ENCODE measurements at regions not wholly inside any gene's neighbourhood (a gene's known extent, or its start where the extent isn't known, plus 50 kb on each side); places are given as distances from the start of the nearest gene placed in this dataset.
"Not testable (repeated sequence)": the region's sequence is repeated elsewhere in the genome, so short reads cannot be mapped to it uniquely, and the experiment has no call there.

DNA sequence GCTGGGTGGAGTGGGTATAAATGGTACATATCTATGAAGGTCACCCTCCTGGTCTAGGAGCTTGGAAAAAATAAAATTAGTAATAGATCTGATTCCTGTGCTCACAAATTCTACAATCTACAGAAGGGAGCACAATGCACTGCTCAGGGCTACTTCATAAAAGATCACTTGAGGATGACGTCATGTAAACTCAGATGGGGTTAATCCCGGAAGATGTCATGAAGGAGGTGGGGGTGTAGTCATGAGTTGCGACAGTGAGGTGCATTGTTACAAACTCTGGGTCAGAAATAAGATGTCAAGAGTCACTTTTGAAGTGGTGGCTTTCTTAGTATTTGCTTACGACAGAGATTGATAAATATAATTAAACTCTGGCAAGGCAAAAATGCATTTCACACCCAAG is 68.2 kb downstream of the LHX9 start:
- DNase-seq (ENCODE audit: low read depth in 2 of 3, low spot score in 2 of 3) = no peak

GRCh38 chr1:197986817-197987216 is 69.6 kb downstream of the LHX9 start:
- no peak for DNase-seq (ENCODE audit: low read depth in 2 of 3, low spot score in 2 of 3)

DNA sequence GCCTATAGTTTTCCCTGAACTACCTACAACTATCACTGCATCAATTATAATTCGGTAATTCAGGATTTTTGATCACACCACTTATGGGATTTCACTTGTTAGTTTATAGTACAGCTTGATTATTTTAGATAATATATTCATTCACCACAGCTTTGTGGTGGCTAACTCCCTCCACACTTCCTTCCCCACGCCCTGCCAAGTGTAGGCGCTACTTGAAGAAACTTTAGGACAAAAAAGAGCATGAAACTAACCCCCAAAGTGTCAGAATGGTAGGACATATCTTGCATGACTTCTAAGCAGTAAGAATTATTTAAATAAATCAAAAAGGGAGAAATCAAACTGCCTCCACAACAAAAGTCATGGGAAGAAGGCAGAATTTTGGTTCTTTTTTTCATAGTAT is 70.1 kb downstream of the LHX9 start:
- peak in 1 of 3 donors; percentile 47 for DNase-seq (ENCODE audit: low read depth in 2 of 3, low spot score in 2 of 3)

DNA sequence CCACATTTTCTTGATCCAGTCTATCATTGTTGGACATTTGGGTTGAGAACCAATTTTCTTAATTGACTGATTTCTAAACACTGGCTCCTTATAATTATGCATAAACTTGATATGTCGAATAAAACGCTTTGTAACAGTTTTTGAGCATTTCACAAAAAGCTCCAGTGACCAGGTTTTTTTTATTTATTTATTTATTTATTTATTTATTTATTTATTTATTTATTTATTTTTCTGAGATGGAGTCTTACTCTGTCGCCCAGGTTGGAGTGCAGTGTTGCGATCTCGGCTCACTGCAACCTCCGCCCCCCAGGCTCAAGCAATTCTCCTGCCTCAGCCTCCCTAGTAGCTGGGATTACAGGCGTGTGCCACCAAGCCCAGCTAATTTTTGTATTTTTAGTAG is 71.4 kb downstream of the LHX9 start:
- DNase-seq (ENCODE audit: low read depth in 2 of 3, low spot score in 2 of 3) = not testable (repeated sequence)

GRCh38 chr1:197989058-197989457 is 71.9 kb downstream of the LHX9 start:
- no peak for DNase-seq (ENCODE audit: low read depth in 2 of 3, low spot score in 2 of 3)

GRCh38 chr1:197991594-197991993 is 74.4 kb downstream of the LHX9 start:
- no peak for DNase-seq (ENCODE audit: low read depth in 2 of 3, low spot score in 2 of 3)

DNA sequence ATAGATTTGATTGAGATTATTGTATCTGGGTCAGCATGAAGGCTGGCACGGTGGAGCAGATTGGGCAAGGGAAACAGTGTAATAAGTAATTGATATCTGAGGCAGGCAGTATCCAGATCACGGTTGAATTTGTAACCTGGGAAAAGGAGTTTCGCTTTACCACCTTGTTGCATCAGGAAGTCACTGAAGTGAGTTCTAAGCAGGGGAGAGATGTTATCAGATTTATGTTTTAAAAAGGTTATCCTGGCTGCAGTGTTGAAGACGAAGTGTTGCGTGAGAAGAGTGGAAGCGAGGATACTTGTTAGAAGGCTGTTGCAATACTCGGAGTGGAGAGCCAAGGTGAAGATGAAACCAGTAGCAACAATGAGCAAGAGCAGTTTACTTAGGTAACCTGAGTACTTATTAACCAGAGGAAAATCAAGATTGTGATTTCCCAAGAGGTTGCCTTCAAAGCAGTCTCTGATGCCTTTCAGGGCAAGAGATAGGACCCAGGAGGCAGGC is 77.8 kb downstream of the LHX9 start:
- DNase-seq (ENCODE audit: low read depth in 2 of 3, low spot score in 2 of 3) = no peak

DNA sequence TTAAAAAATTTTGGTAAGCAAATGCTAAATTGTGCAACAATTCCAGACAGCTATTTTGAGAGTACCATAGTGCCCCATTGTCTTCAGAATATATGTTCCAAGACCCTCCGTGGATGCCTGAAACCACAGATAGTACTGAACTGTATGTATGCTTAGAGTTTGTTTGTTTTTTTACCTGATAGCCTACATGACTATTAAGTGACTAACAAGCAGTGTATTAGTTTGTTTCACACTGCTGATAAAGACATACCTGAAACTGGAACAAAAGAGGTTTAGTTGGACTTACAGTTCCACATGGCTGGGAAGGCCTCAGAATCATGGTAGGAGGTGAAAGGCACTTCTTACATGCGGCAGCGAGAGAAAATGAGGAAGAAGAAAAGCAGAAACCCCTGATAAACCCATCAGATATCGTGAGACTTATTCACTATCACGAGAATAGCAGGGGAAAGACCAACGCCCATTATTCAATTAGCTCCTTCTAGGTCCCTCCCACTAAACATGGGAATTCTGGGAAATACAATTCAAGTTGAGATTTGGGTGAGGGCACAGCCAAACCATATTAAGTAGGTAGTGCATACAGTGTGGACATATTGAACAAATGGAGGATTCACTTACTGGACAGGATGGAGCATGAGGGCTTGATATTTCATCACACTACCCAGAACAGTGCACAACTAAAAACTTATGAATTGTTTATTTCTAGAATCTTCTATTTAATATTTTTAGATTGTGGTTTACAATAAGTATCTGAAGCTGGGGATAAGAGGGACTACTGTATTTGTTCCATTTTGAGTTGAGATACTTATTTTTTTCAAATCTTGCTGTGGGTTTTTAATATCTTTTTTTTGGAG is 78.5 kb downstream of the LHX9 start:
- no peak for DNase-seq (ENCODE audit: low read depth in 2 of 3, low spot score in 2 of 3)

DNA sequence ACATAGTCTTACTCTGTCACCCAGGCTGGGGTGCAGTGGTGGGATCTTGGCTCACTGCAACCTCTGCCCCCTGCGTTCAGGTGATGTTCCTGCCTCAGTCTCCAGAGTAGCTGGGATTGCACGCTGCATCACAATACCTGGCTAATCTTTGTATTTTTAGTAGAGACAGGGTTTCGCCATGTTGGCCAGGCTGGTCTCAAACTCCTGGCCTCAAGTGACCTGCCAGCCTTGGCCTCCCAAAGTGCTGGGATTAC is 79.0 kb downstream of the LHX9 start:
- DNase-seq (ENCODE audit: low read depth in 2 of 3, low spot score in 2 of 3) = not testable (repeated sequence)

GRCh38 chr1:197998110-197998509 is 80.9 kb downstream of the LHX9 start:
- DNase-seq (ENCODE audit: low read depth in 2 of 3, low spot score in 2 of 3) = no peak

- peak in 1 of 3 donors; percentile 44 for DNase-seq (ENCODE audit: low read depth in 2 of 3, low spot score in 2 of 3)
Observed at GRCh38 chr1:198001776-198002408, 84.7 kb downstream of the LHX9 start.

DNA sequence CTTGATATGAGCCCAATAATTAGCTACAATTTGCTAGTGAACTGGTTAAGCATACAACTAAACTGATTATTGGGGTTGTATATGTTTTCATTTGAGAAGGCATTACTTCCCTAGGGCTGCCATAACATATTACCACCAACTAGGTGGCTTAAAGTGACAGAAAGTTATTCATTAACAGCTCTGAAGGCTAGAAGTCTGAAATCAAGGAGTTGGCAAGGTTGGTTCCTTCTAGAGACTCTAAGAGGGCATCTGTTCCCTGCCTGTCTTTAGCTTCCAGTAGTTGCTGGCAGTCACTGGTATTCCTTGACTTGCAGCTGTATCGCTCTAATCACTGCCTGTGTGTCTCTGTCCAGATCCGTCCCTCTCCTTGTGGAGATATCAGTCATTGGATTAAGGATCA is 86.3 kb downstream of the LHX9 start:
- DNase-seq (ENCODE audit: low read depth in 2 of 3, low spot score in 2 of 3) = no peak

GRCh38 chr1:198007011-198007410 is 89.8 kb downstream of the LHX9 start:
- DNase-seq (ENCODE audit: low read depth in 2 of 3, low spot score in 2 of 3) = no peak

- DNase-seq (ENCODE audit: low read depth in 2 of 3, low spot score in 2 of 3) = no peak
Observed at GRCh38 chr1:198007687-198008607, 90.8 kb downstream of the LHX9 start.

- no peak for DNase-seq (ENCODE audit: low read depth in 2 of 3, low spot score in 2 of 3)
Observed at GRCh38 chr1:198014355-198014754, 97.2 kb downstream of the LHX9 start.

GRCh38 chr1:198015309-198015708 is 98.1 kb downstream of the LHX9 start:
- no peak for DNase-seq (ENCODE audit: low read depth in 2 of 3, low spot score in 2 of 3)

DNA sequence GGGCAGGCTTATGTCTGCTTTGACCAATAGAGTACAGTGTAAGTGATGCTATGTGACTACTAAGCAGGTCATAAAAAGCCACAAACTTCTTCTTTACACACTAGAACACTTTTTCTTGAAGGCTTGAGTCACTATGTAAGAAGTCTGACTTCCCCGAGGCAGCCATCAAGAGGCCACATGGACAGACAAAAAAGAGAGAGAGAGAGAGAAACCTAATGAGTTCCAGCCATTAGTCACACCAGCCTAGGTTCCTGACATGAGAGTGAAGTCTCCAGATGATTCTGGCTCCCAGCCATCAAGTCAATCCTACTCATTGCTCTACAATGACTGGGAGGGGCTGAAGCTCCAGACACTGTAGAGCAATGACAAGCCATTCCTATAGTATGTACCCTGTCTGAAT is 101.4 kb downstream of the LHX9 start:
- no peak for DNase-seq (ENCODE audit: low read depth in 2 of 3, low spot score in 2 of 3)

DNA sequence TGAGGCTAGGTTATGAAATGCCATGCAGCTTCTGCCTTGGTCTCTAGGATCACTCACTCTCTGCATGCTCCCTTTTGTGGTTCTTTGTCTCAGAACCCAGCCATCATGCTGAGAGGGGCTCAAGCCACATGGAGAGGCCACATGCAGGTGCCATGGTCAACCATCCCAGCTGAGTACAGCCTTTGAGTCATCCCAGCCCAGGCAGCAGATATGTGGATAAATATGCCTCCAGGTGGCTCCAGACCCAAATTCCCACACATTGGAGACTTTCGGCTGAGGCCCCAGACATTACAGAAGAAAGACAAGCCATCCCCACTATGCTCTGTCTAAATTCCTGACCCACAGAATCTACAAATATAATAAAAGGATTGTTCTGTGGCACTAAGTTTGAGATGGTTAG is 102.0 kb downstream of the LHX9 start:
- no peak for DNase-seq (ENCODE audit: low read depth in 2 of 3, low spot score in 2 of 3)

GRCh38 chr1:198024336-198024735 is 107.2 kb downstream of the LHX9 start:
- DNase-seq (ENCODE audit: low read depth in 2 of 3, low spot score in 2 of 3) = no peak

DNA sequence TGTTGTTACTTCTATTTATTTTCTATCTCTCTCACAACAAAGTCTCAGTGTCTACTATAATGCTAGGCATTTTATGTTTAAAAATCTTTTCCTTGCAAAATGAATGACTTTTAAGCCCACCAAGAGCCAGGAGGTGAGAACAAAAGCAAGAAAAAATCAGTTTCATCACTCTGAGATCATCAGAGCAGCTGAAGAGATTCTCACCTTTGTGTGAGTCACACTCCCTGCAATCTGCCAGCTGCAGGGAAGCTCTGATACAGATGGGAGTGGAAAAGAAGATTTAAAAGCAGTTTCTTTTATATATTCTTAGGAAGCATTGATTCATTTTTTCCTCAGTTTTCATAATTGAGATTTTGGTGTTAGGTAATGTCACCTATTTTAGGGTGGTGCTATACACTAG is 107.6 kb downstream of the LHX9 start:
- DNase-seq (ENCODE audit: low read depth in 2 of 3, low spot score in 2 of 3) = no peak

GRCh38 chr1:198030682-198031081 is 113.5 kb downstream of the LHX9 start:
- no peak for DNase-seq (ENCODE audit: low read depth in 2 of 3, low spot score in 2 of 3)

All from hematopoietic multipotent progenitor cell (in vitro differentiated cells).